NAMALWA (cell line): ENCODE measurements at regions not wholly inside any gene's neighbourhood (a gene's known extent, or its start where the extent isn't known, plus 50 kb on each side); places are given as distances from the start of the nearest gene placed in this dataset.
"Not testable (repeated sequence)": the region's sequence is repeated elsewhere in the genome, so short reads cannot be mapped to it uniquely, and the experiment has no call there.

Experiments used
- DNase-seq: peaks from one replicate; pipeline ENCODE4 v3.0.0-alpha.2; 2015; ENCODE audit warnings: low spot score

DNA sequence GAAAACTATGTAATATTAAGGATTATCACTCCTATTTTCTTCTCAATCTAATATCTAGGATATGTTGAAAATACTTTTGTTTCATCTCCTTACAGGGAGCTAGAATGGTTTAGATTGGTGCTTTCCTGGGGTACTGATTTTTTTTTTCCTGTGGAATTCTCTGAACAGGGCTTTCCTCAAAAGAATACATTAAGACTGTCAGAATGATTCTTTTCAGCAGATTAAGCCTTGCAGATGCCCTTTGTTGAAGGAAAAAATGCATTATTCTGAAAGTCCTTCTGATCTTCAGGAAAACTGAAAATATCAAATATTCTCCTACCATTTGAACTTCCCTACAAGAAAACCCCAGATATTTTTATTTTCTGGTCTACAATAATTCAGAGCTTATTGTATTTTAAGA, 178.9 kb downstream of the SOX4 start:
- no peak for DNase-seq

DNA sequence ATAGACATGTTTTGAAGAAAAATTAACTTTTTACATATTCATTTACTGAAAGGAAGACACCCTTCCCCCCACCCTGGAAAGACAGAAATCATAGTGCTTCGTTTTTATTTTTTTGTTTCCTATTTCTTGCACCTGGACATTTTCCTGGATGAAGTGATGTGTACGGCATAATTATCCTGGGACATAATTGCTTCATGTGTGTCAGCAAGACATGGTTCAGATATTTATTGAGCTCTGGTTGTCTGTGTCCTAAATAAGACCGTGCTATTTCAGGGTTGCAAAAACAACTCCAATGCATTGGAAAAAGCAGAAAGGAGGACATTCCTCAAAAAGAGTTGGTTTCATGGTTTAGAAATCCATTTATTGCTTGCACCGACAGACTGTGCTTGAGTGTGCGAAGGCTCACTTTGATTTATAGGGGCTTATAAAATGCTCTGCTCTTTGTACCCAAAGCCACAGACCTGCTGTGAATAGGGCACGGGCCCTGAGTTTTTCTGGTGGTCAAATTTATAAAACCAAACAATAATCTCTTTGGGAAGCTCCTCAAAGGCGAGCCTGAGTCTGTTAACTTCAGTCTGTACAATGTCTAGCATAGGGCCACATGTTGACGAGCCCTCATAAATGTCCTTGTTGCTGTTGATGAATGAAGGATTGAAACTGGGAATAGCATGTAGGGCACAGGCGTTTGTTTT, 179.5 kb downstream of the SOX4 start:
- DNase-seq = no peak

DNA sequence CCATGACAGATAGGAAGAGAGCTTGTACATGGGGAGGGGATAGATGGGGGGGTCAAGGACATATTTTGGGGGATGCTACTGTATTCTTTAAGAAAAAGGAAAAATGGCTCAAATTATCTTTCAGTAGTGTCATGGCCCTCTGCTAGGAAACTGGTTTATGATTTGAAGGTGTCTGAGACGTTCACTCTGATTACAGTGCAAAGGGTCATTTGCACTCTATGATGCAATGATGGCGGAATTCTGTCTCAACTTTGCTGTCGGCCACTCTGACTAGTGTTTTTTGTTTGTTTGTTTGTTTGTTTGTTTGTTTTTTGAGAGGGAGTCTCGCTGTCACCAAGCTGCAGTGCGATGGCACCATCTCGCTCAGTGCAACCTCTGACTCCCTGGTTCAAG, 180.0 kb downstream of the SOX4 start:
- DNase-seq = no peak

DNA sequence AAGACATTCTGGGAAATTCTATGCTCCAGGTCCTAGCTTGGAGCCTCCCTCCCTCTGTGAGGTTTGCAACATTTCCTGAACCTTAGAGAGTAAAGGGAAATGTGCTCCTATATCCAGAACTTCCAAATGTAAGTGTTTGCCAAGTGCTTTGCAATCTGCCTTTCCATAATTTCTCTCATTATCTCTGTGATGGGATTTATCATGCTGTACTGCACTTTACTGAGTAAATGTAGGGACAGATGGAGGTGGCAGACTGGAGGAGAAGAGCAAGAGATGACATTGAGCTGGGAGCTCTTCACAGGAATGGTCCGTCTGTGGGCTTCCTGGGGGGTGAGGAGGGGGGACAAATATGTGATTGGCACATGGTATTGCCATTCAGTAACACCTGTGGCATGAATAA, 184.3 kb downstream of the SOX4 start:
- DNase-seq = no peak

DNA sequence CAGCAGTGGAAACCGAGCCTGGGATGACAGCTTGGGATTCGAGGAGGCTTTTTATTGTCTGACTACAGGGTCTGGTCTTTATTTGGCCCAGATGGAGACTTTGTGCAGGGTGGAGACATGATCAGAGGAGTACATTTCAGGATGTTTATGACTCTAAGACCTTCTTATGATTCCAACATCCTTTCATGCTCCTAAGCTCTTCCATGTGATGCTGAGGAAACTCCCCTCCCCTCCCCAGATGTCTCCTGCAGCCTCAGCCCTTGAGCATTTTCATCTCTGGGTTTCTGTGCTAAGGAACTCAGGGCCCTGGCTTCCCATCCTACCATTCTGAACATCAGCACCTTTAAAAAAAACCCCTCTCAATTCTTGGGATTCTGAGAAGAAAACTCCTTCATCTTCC, 186.6 kb downstream of the SOX4 start:
- no peak for DNase-seq

DNA sequence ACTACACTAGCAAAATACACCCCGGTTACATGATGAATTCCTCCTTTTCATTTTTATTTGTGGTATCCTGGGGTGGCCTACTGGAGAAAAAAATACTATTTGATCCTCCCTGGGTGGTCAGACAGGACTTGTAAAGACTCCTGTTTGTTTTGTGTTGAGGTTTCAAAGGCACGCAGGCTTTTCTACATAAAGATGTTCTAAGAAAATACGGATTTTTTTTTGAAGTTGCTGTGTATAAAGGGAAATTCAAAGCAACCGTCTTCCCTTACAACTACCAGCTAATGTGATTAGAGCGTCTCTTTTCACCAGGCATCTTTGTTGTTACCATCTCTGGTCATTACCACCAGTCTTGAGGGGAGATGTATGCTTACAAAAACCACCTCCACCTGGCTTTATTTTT, 187.1 kb downstream of the SOX4 start:
- no peak for DNase-seq

DNA sequence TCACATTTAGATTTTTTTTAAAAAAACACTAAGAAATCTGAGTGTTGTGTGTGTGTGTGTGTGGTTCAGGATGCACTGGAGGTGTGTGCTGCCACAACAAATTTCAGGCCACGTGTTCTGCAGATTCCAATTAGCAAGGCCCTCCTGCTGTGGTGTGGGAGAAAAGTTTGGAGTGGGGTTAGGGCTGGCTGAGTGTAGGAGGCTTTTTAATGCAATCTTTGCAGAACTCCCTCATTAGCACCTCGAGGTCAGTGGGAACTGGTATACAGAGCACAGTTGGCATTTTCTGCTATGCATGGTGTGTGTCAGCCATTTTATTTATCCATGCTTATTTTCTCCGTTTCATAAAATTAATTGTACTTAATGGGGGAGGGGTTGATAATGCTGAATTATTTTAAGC, 187.6 kb downstream of the SOX4 start:
- no peak for DNase-seq

DNA sequence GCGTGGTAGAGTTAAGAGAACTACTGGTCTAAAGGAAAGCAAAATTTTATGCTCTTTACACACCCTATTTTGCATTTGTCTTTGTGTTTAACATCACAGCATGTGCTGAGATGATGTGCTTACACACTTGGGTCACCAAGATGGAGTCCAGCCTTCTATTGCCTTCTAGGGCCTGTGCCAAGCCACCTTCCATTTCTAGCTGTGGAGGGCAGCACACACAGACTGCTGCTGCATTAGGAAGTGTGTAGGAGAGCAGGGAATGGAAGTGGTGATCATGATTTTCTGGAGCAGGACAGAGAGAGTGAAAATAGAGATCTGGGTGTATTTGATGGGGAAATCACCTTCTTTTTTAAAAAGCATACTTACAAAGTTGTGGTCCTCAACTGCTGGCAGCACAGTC, 191.6 kb downstream of the SOX4 start:
- DNase-seq = no peak

DNA sequence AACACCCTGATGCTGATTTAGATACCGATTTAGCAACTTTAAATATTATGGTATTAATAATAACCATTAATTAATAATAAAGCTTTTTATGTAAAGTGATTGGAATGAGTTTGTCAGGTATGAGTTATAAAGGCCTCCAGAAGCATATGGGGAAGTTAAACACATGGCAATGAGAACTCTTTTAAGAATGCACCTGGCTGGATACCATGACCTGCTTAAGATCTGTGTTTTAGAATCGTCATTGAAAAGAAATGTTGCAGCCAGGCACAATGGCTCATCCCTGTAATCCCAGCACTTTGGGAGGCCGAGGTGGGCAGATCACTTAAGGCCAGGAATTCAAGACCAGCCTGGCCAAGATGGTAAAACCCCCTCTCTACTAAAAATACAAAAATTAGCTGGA, 197.5 kb downstream of the SOX4 start:
- DNase-seq = no peak

DNA sequence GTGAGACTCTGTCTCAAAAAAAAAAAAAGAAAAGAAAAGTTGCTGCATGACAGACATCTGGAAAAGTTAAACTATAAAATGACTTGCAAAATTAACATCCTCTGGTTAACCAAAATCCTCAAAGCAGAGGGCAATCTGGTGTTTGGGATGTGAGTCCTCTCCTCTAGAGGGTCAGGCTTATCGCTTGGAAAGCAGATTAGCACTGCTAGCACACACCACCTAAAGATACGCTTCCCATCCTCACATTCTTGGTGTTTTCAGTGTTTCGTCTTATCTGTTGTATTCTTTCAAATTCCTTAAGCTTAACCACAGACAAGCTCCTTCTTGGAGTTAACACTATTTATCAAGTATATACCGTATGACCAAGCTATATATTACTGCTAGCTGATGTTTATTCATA, 198.0 kb downstream of the SOX4 start:
- no peak for DNase-seq

DNA sequence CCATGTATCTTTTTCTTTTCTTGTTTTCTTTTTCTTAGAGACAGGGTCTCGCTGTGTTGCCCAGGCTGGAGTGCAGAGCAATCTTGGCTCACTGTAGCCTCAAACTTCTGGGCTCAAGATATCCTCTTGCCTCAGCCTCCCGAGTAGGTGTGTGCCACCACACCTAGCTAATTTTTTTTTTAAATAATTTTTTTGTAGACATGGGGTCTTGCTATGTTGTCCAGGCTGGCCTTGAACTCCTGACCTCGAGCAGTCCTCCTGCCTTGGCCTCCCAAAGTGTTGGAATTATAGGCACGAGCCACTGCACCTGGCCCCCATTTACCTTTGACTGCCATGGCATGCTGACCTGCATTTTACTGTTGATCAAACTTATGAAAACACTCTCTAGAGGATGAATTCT, 198.6 kb downstream of the SOX4 start:
- DNase-seq = no peak

DNA sequence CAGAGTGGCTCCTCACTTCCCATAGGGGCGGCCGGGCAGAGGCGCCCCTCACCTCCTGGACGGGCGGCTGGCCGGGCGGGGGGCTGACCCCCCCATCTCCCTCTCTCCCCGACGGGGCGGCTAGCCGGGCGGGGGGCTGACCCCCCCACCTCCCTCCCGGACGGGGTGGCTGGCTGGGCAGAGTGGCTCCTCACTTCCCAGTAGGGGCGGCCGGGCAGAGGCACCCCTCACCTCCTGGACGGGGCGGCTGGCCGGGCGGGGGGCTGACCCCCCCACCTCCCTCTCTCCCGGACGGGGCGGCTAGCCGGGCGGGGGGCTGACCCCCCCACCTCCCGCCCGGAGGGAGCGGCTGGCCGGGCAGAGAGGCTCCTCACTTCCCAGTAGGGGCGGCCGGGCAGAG, 203.4 kb downstream of the SOX4 start:
- not testable (repeated sequence) for DNase-seq

DNA sequence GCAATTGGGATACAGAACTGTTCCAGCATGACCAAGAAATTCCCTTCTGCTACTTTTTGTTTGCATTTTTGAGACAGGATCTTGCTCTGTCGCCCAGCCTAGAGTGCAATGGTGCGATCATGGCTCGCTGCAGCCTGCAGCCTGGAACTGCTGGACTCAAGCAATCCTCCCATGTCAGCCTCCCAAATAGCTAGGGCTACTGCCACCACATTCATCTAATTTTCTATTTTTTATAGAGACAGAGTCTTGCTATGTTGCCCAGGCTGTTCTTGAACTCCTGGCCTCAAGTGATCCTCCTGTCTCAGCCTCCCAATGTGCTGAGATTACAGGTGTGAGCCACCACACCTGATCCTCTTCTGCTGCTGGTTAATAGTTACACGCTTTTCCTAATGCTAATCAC, 204.9 kb downstream of the SOX4 start:
- DNase-seq = no peak

DNA sequence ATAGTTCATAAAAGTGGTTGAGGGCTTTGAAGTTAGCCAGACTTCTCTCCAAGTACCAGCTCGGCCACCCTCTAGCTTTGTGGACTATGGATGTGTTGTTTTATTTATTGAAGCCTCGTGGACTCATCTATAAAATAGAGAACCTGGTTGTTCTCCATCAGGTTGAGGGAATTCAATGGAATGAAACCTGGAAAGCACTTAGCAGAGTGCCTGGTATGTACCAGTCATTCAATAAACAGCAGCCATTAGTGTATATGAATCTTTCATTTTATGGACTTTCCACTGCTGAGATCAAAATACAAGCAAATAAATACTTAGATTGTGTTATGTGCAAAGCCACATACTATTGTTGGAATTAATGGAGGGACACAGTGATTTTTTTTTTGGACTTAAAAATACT, 206.8 kb downstream of the SOX4 start:
- DNase-seq = no peak

DNA sequence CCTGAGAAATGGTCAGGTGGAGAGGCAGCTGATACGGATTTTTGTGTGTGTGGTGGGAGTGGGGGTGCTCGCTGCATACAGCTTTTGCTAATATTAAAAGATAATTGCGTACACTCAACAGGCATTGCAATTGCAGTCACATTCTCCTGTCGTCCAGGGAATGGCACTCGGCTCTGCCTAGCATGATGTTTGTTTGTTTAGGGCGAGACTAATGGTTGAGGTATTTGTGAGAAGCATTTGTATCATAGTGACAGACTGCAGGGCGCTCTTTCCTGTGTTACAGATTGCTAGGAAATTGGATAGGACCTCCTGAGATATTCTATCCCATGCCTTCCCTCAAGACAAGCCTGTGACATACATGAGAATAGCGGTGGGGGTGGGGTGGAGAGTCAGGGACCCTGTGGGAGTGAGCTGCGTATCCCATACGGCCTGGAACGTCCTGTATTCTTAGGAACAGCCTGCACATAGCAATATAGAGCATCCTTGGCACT, 207.4 kb downstream of the SOX4 start:
- DNase-seq = no peak

DNA sequence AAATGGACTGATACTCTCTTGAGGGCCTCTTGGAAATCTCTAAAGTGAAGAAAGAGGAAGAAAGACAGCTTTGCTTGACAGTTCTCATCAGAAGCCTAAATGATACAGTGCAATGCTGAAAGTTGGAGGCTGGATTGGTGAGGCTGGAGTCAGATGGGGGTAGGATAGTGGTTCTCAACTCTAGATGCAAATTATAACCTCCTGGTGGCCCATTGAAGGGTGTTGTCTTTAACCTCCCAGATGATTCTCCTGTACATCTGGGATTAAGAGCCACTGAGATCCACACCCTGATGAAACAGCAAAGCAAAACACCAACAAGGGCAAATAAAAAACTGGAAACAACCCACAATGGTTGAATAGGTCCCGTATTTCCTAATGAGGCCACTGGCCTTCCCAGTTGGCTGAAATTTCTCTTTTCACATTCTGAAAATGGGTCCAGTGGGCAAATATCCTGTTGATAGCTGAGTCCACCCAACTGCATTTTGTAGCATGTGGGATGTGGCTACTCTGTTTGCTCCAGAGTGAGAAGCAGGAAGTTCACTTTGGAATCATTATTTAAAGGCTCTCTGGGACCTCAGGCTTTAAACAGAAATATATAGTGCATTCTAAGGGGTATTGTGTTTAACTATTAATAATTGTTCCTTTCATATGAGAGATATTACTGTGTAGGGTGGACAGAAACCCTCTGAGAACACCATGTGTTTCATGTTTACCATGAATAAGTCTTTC, 208.1 kb downstream of the SOX4 start:
- DNase-seq = no peak

DNA sequence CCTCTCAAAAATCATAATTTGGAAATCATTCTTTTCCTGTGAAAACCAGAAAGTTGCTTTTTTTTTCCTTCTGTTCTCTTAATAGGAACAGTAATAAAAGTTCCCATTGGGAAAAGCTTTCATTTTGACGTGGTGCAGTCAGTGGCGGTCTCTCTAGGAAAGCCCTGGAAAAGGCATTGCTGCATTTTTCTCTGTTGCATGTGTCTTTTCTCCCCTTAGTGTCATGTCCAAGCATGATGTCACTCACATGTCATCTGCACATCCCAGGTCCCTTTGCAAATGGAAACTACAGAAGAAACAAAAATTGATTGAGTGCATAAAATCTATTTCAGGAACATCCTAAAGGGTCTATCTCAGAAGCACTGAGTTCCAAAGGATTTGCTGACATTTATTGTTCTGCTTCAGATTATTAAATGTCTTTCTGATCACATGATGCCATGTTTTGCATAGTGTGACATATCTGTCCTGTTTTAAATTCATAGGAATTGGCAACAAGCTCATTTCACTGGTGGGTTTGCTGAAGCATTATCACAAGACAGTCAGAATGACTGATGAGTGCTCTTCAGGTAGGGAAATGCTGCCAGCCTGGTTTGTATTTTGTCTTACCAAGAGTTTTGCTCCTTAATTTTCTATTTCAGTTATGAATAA, 208.7 kb downstream of the SOX4 start:
- DNase-seq = no peak

DNA sequence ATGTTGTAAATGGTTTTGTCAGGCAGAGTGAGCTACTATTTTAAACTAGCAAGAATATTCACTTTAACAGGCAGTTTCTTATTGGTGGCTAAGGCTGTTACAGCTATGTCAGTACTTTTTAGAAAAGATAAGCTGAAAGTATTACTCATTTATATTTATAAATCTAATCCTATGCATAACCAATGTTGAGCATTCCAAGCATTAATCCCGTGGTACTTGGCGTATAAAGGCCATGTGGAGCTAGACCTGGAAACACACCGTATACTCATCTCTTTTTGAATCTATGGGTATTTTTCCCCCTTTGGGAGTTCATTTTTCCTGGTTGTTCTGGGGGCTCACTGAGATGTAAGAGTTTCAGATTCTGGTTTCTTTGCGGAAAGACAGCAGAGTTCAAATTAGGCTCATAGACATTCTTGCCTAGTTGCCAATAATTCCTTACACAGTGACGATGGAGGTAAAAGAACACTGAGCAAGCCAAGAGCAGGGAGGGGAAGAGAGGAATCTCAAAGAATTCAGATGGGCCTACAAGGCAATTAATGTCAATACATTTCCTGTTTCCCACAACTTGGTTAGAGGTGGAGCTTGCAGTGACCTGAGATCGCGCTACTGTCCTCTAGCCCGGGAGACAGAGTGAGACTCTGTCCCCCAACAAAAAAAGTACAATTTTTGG, 211.5 kb downstream of the SOX4 start:
- DNase-seq = no peak

DNA sequence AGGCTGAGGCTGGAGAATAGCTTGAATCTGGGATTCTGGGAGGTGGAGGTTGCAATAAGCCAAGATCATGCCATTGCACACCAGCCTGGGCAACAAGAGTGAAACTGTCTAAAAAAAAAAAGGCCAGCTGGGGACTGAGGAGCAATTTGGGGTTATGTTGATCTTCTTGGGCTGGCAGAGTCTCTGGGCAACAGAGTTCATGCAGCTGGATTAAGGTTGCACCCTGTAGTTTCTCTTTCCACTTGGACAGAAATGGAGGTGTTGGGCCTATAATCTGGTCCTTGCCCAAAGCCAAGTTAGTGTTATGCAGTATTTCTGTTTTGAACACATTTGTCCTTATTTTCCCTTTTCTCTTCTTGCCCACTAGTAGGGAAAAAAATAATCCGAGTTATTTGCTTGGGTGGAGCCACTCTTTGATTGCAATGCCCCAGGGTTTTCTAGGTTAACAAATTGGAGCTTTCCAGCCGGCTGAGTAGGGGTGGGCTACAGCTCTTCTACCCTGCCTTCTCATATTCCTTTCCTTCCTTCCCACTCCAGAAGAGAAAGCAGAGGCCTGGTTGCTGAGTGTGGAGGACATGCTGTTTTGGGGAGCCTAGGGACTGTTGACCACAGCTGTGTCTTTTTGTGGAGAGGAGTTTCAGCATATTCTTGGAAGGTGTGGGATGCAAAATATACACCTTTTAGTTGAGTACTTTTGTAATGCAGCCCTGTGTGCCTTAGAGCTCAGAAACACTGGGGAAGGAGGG, 213.9 kb downstream of the SOX4 start:
- no peak for DNase-seq

DNA sequence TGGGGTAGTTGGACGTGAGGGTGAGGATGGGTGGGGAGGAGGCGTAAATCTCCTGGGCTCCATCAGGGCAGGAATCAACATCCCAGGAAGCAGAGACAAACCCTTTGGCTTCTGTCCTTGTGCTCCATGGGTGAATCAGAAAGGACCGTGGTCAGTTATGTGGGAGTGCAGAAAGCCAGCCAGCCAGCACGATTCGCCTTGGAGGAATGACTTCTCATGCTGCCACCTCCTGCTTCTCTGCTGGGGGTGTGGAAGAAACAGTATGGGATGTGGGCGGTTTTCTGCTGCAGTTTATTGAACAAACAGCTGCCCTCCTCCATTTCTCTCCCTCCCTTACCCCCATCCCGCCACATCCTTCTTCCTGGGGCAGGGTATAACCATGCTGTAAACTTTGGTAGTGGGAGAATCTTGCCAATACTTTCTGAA, 214.5 kb downstream of the SOX4 start:
- DNase-seq = no peak

DNA sequence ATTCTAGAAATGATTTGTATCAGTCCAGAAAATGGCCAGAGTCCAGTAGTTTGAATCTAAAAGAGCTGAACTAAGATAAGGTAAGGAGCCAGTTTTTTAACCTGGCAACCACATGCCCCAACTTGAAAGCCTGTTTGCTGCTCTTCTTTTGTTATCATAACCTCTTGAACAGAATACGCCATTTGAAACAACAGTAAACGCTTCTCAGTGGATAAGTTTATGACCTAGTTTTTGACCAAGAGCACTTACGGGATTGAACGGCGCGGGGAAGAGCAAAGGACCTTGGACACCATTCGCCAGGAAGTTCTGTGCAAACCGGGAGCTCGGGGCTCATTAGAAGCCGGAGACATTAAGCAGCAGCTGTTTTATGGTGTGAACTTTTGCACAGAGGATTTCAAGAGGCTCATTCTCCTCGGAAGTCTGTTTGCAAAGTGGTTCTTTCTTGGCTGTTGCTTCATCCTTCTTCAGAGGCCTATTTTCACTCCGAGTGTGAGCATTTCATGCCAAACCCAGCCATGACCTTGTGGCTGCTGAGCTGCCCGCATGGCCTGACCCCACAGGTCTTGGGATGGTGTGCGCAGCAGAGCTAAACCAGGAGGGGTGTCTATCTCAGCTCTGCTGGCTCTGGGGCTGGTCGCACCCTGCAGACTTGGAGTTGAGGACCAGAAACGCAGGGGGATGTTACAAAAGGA, 215.1 kb downstream of the SOX4 start:
- no peak for DNase-seq
